GM23338 (cell line): ENCODE measurements at regions not wholly inside any gene's neighbourhood (a gene's known extent, or its start where the extent isn't known, plus 50 kb on each side); places are given as distances from the start of the nearest gene placed in this dataset.

ENCODE experiments used
- ATAC-seq: fragments of 200-7000 bp; cut with Tn5 transposase; 3 replicates; pipeline ENCODE4 v1.9.1; 2020
- DNase-seq: peaks from one replicate; pipeline ENCODE4 v3.0.0-alpha.2; 2015; ENCODE audit warnings: low spot score
- H2AFZ ChIP-seq: fragments of 200-600 bp; sonication (generic); 2 replicates; pipeline ENCODE4 v1.8.0; 2016; ENCODE audit warnings: antibody characterized with exemption, mild to moderate bottlenecking, moderate library complexity
- H3F3A ChIP-seq: fragments of 200-600 bp; sonication (generic); replicated peaks from 2 replicates; pipeline ENCODE4 v1.8.0; 2017; ENCODE audit warnings: antibody characterized with exemption, mixed run types, low read depth
- H3K27ac ChIP-seq: fragments of 200-600 bp; sonication (generic); 2 replicates; pipeline ENCODE4 v1.6.1; 2016; ENCODE audit warnings: low read depth
- H3K27me3 ChIP-seq: fragments of 200-600 bp; sonication (generic); 2 replicates; pipeline ENCODE4 v1.8.0; 2016; ENCODE audit warnings: mild to moderate bottlenecking, mixed run types, moderate library complexity; ENCODE audit not compliant: insufficient read depth
- H3K36me3 ChIP-seq: fragments of 200-600 bp; sonication (generic); 2 replicates; pipeline ENCODE4 v1.8.0; 2016; ENCODE audit warnings: mild to moderate bottlenecking; ENCODE audit not compliant: insufficient read depth
- H3K4me1 ChIP-seq: fragments of 200-600 bp; sonication (generic); 2 replicates; pipeline ENCODE4 v1.8.0; 2016; ENCODE audit warnings: mild to moderate bottlenecking, moderate library complexity; ENCODE audit not compliant: insufficient read depth
- H3K4me2 ChIP-seq: fragments of 200-600 bp; sonication (generic); 2 replicates; pipeline ENCODE4 v1.7.1; 2017; ENCODE audit warnings: mixed run types
- H3K4me3 ChIP-seq: fragments of 200-600 bp; sonication (generic); 2 replicates; pipeline ENCODE4 v1.6.1; 2016; ENCODE audit warnings: mixed run types
- H3K79me2 ChIP-seq: fragments of 200-600 bp; sonication (generic); replicated peaks from 2 replicates; pipeline ENCODE4 v1.8.0; 2017; ENCODE audit warnings: mild to moderate bottlenecking; ENCODE audit not compliant: insufficient read depth
- H3K9me2 ChIP-seq: fragments of 200-600 bp; sonication (generic); 2 replicates; pipeline ENCODE4 v1.8.0; 2017; ENCODE audit not compliant: insufficient read depth
- H4K20me1 ChIP-seq: fragments of 200-600 bp; sonication (generic); replicated peaks from 2 replicates; pipeline ENCODE4 v1.8.0; 2017; ENCODE audit warnings: mild to moderate bottlenecking; ENCODE audit not compliant: insufficient read depth
- H3K27ac Mint-ChIP-seq: 2 replicates; pipeline ENCODE4 v1.8.0; 2020; ENCODE audit warnings: inconsistent platforms, mild to moderate bottlenecking, moderate library complexity, mixed read lengths
- H3K27me3 Mint-ChIP-seq: 3 replicates; pipeline ENCODE4 v1.8.0; 2022; ENCODE audit warnings: low read depth, mild to moderate bottlenecking, moderate library complexity, mixed read lengths, inconsistent platforms; ENCODE audit not compliant: insufficient read depth, poor library complexity
- H3K36me3 Mint-ChIP-seq: 3 replicates; pipeline ENCODE4 v1.8.0; 2021; ENCODE audit warnings: low read depth, mild to moderate bottlenecking, inconsistent platforms, moderate library complexity, mixed read lengths
- H3K4me1 Mint-ChIP-seq: 3 replicates; pipeline ENCODE4 v1.8.0; 2020; ENCODE audit warnings: mild to moderate bottlenecking, inconsistent platforms, mixed read lengths
- H3K4me3 Mint-ChIP-seq: 3 replicates; pipeline ENCODE4 v1.8.0; 2021; ENCODE audit warnings: moderate library complexity, mild to moderate bottlenecking, inconsistent platforms, mixed read lengths
- H3K9me3 Mint-ChIP-seq: 3 replicates; pipeline ENCODE4 v1.8.0; 2020; ENCODE audit warnings: moderate library complexity, mild to moderate bottlenecking, inconsistent platforms, mixed read lengths
- CREB1 ChIP-seq: fragments of 250-450 bp; sonication (Bioruptor Pico); IDR thresholded peaks from 2 replicates; pipeline ENCODE4 v1.5.0; 2020; ENCODE audit warnings: low read depth, mild to moderate bottlenecking, moderate library complexity
- ETS1 ChIP-seq: IDR thresholded peaks from 2 replicates; pipeline ENCODE4 v1.6.1; 2016; ENCODE audit warnings: antibody characterized with exemption
- EZH2 ChIP-seq: fragments of 200-600 bp; sonication (generic); IDR thresholded peaks from one replicate; pipeline ENCODE4 v1.8.0; 2017; ENCODE audit warnings: antibody characterized with exemption, mild to moderate bottlenecking, low read depth; ENCODE audit not compliant: unreplicated experiment
- EZH2phosphoT487 ChIP-seq: fragments of 200-600 bp; sonication (generic); IDR thresholded peaks from one replicate; pipeline ENCODE4 v1.8.1; 2018; ENCODE audit warnings: antibody characterized with exemption; ENCODE audit not compliant: unreplicated experiment
- JUNB ChIP-seq: IDR thresholded peaks from one replicate; pipeline ENCODE4 v1.6.1; 2016; ENCODE audit warnings: antibody characterized with exemption; ENCODE audit not compliant: unreplicated experiment
- NANOG ChIP-seq: IDR thresholded peaks from 2 replicates; pipeline ENCODE4 v1.6.1; 2016; ENCODE audit warnings: antibody characterized with exemption, borderline replicate concordance
- POLR2AphosphoS5 ChIP-seq: IDR thresholded peaks from 2 replicates; pipeline ENCODE4 v1.6.1; 2016; ENCODE audit warnings: antibody characterized with exemption, low read depth
- REST ChIP-seq: IDR thresholded peaks from one replicate; pipeline ENCODE4 v1.6.1; 2018; ENCODE audit warnings: antibody characterized with exemption; ENCODE audit not compliant: unreplicated experiment
- STAT1 ChIP-seq: IDR thresholded peaks from one replicate; pipeline ENCODE4 v1.6.1; 2016; ENCODE audit warnings: antibody characterized with exemption; ENCODE audit not compliant: unreplicated experiment
- ZNF114 ChIP-seq: fragments of 250-450 bp; sonication (Bioruptor Pico); IDR thresholded peaks from 2 replicates; pipeline ENCODE4 v1.5.0; 2020; ENCODE audit warnings: mild to moderate bottlenecking, moderate library complexity
- ZNF331 ChIP-seq: fragments of 250-450 bp; sonication (Bioruptor Pico); IDR thresholded peaks from 2 replicates; pipeline ENCODE4 v1.5.0; 2020; ENCODE audit warnings: low read depth, mild to moderate bottlenecking, moderate library complexity
- ZNF462 ChIP-seq: fragments of 250-450 bp; sonication (Bioruptor Pico); IDR thresholded peaks from 2 replicates; pipeline ENCODE4 v1.5.0; 2020; ENCODE audit warnings: mild to moderate bottlenecking, moderate library complexity
- TF ChIP-seq, protein P1 (sequence below), 2 experiments: fragments of 200-600 bp in 1 of 2; sonication (generic) in 1 of 2; conservative IDR thresholded peaks; 2 replicates each; pipeline versions ENCODE4 v1.5.1 to v1.6.1; 2016 to 2017; ENCODE audit warnings: antibody characterized with exemption in 2 of 2, low read depth in 2 of 2, mild to moderate bottlenecking in 2 of 2, moderate library complexity in 1 of 2

DNA sequence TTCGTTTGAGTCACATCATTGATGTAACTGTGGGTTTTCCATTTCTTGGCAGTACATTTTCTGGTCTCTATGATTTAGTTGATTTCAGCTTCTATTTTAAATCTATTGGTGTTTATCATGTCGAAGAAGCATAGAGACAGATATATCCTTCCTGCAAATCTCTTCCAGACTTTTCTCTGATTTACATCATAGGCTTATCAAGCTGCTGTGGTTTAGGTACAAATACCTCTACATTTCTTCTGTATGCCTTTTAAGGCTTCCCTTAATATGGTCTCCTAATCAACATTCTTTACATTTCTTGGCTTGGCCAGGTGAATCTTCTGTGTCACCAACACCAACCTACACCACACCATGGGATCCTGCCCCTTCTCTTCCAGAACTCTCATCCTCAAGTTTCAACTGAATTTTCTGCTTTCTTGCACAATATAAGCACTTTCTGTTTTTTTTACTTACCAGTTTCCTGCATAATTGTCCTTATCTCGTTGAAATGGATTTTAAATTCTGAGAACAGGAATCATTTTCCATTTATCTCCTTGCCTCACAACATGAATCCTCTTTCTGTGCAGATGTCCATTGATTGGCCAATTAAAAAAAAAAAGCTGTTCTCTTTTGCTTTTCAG lies 626.9 kb downstream of the ANKRD50 start:
- TF ChIP-seq STAT1 (no peak), ZNF331 (CRISPR knock-in tag) (no peak), NANOG (no peak), ETS1 (no peak), POLR2AphosphoS5 (no peak), ZNF462 (CRISPR knock-in tag) (no peak), CREB1 (no peak), EZH2 (no peak), JUNB (no peak), ZNF114 (no peak), EZH2phosphoT487 (no peak), REST (no peak)
- TF ChIP-seq, protein P1, sequence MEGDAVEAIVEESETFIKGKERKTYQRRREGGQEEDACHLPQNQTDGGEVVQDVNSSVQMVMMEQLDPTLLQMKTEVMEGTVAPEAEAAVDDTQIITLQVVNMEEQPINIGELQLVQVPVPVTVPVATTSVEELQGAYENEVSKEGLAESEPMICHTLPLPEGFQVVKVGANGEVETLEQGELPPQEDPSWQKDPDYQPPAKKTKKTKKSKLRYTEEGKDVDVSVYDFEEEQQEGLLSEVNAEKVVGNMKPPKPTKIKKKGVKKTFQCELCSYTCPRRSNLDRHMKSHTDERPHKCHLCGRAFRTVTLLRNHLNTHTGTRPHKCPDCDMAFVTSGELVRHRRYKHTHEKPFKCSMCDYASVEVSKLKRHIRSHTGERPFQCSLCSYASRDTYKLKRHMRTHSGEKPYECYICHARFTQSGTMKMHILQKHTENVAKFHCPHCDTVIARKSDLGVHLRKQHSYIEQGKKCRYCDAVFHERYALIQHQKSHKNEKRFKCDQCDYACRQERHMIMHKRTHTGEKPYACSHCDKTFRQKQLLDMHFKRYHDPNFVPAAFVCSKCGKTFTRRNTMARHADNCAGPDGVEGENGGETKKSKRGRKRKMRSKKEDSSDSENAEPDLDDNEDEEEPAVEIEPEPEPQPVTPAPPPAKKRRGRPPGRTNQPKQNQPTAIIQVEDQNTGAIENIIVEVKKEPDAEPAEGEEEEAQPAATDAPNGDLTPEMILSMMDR (conservative IDR thresholded peaks at IDR 0.05; ENCODE audit: low read depth in 2 of 2) = no peak
- H3K36me3 Mint-ChIP-seq = peaks cover under 1% of the 10 kb centered on the region; the same call in 1 of the 3 replicates
- H3K4me1 ChIP-seq = no peaks in the 10 kb centered on the region
- H3K9me2 ChIP-seq = peaks cover 5% of the 10 kb centered on the region; the same call in 1 of the 2 replicates
- H3F3A ChIP-seq = no peaks in the 10 kb centered on the region
- peaks cover 2% of the 10 kb centered on the region; the same call in 2 of the 3 replicates for H3K4me1 Mint-ChIP-seq
- peaks cover 2% of the 10 kb centered on the region; the same call in 2 of the 3 replicates for H3K9me3 Mint-ChIP-seq
- ATAC-seq = no peak
- H3K79me2 ChIP-seq = no peaks in the 10 kb centered on the region
- no peaks in the 10 kb centered on the region for H3K27me3 Mint-ChIP-seq
- H3K4me3 Mint-ChIP-seq = no peak overlapping the region
- H3K4me3 ChIP-seq = no peak overlapping the region
- H3K36me3 ChIP-seq = no peaks in the 10 kb centered on the region
- H3K4me2 ChIP-seq = no peak overlapping the region
- H4K20me1 ChIP-seq = no peaks in the 10 kb centered on the region
- peak; percentile 3 for DNase-seq
- H3K27ac Mint-ChIP-seq = no peak overlapping the region
- H3K27ac ChIP-seq = no peak overlapping the region
- H2AFZ ChIP-seq = no peak overlapping the region
- H3K27me3 ChIP-seq = no peaks in the 10 kb centered on the region
